Lower lobe of right lung (tissue), 2 donors: ENCODE measurements at regions not wholly inside any gene's neighbourhood (a gene's known extent, or its start where the extent isn't known, plus 50 kb on each side); places are given as distances from the start of the nearest gene placed in this dataset.

Source experiments
- ATAC-seq, 2 donors: fragments of 200-7000 bp; cut with Tn5 transposase; one replicate each; pipeline ENCODE4 v1.9.1; 2020 to 2022; ENCODE audit warnings: mild to moderate bottlenecking in 2 of 2, moderate library complexity in 2 of 2
- DNase-seq: peaks from one replicate; pipeline ENCODE4 v3.0.0-alpha.2; 2020
- H3K27ac ChIP-seq: fragments of 200-600 bp; one replicate; pipeline ENCODE4 v1.8.0; 2022
- H3K27me3 ChIP-seq: fragments of 200-600 bp; one replicate; pipeline ENCODE4 v1.8.0; 2022; ENCODE audit warnings: low read depth
- H3K36me3 ChIP-seq: fragments of 200-600 bp; one replicate; pipeline ENCODE4 v1.8.0; 2022; ENCODE audit warnings: mild to moderate bottlenecking
- H3K4me1 ChIP-seq: fragments of 200-600 bp; one replicate; pipeline ENCODE4 v1.8.0; 2022
- H3K4me3 ChIP-seq: fragments of 200-600 bp; one replicate; pipeline ENCODE4 v1.8.0; 2022; ENCODE audit warnings: mild to moderate bottlenecking
- H3K9me3 ChIP-seq: fragments of 200-600 bp; one replicate; pipeline ENCODE4 v1.8.0; 2022
- intact Hi-C: fragments of 100-400 bp; cut with DNase I; formaldehyde crosslinking; loops from one replicate; pipeline ENCODE4 v1.11.0; 2022
- TF ChIP-seq, protein P1 (sequence below): fragments of 200-600 bp; IDR thresholded peaks from one replicate; pipeline ENCODE4 v1.8.0; 2022; ENCODE audit warnings: antibody characterized with exemption, mild to moderate bottlenecking
- donor health status: DM: no; HTN: yes; CAD: no; lungs with severe emphysema.

DNA sequence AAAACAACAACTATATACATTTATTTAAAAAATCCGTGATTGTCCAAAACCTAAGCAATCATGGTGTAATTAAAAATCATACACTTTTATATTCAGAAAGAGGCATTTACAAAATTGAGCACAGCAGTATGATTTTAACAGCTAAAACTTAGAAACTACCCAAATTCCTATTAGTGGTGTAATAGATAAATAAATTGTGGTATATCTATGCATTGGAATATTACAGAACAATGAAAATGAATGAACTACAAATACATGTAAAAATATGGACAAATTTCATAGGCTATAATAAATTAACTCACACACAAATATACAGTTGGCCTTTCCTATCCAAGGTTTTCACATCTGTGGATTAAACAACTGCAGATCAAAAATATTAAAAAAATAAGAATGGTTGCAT is 700.5 kb upstream of the ARPP21 start:
- Histone ChIP-seq H3K4me1 (no peaks in the 10 kb centered on the region), H3K36me3 (no peaks in the 10 kb centered on the region), H3K4me3 (no peak overlapping the region), H3K9me3 (peaks cover 4% of the 10 kb centered on the region), H3K27ac (no peak overlapping the region), H3K27me3 (no peaks in the 10 kb centered on the region)
- ATAC-seq = no peak
- intact Hi-C loops = no loop called here
- DNase-seq = no peak
- TF ChIP-seq, protein P1, sequence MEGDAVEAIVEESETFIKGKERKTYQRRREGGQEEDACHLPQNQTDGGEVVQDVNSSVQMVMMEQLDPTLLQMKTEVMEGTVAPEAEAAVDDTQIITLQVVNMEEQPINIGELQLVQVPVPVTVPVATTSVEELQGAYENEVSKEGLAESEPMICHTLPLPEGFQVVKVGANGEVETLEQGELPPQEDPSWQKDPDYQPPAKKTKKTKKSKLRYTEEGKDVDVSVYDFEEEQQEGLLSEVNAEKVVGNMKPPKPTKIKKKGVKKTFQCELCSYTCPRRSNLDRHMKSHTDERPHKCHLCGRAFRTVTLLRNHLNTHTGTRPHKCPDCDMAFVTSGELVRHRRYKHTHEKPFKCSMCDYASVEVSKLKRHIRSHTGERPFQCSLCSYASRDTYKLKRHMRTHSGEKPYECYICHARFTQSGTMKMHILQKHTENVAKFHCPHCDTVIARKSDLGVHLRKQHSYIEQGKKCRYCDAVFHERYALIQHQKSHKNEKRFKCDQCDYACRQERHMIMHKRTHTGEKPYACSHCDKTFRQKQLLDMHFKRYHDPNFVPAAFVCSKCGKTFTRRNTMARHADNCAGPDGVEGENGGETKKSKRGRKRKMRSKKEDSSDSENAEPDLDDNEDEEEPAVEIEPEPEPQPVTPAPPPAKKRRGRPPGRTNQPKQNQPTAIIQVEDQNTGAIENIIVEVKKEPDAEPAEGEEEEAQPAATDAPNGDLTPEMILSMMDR = no peak

DNA sequence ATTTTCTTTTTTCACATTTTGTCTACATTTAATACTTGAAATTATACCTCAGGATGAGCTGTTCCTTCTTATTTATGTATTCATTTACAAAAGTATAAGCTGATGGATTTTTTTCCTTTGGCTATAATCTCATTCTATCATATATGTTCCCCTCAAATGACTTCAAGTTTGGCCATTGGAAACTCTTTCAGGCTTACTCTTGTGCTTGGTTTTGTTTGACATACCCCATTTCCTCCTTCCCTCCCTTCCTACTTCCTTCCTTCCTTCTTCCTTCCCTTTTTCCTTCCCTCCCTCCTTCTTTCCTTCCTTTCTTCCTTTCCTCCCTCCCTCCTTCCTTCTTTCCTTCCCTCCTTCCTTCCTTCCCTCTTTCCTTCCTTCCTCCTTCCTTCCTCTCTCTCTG is 697.1 kb upstream of the ARPP21 start:
- intact Hi-C loops = no loop called here
- Histone ChIP-seq H3K27me3 (no peaks in the 10 kb centered on the region), H3K36me3 (no peaks in the 10 kb centered on the region), H3K9me3 (peaks cover 4% of the 10 kb centered on the region), H3K4me1 (no peaks in the 10 kb centered on the region), H3K4me3 (no peak overlapping the region), H3K27ac (no peak overlapping the region)
- no peak for ATAC-seq
- TF ChIP-seq, protein P1 = no peak
- no peak for DNase-seq

DNA sequence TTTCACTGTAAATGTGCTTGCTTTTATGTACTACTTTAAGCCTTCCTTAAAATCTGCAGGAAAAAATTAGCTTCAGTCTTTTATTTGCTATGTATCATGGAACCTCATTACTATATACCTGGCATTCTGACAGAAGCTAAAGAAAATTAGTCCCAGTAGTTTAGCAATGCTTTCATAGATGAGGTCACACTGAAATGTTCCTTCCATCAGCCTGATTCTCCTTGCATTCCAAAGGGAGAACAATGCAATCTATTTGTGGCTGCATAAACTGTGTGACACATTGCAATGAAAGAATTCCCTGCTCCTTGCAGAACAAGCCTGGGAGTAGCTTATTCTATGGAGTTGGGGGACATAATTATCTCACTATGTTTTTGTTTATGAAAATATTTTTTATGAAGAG is 691.5 kb upstream of the ARPP21 start:
- no peaks in the 10 kb centered on the region for H3K27me3 ChIP-seq
- no peaks in the 10 kb centered on the region for H3K36me3 ChIP-seq
- no peaks in the 10 kb centered on the region for H3K9me3 ChIP-seq
- no peak for DNase-seq
- no peak overlapping the region for H3K27ac ChIP-seq
- ATAC-seq = no peak
- intact Hi-C loops = no loop called here
- no peaks in the 10 kb centered on the region for H3K4me1 ChIP-seq
- TF ChIP-seq, protein P1 = no peak
- H3K4me3 ChIP-seq = no peak overlapping the region

DNA sequence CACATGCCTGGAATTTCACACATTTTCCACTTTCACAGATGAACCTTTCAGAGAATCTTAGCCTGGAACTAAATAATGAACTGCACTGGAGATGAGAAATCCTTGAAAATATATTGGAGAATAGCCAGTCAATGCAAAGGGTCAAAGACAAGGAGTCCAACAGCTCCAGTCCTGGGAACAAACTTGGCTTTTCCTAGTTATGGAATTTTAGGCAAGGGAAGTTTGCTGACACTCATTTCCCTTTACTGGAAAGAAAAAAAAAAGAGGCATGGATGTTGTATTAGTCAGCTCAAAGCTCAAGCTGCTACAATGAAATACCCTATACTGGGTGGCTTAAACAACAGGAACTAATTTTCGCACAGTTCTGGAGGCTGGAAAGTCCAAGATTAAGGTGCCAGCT is 690.8 kb upstream of the ARPP21 start:
- no peaks in the 10 kb centered on the region for H3K4me1 ChIP-seq
- H3K27me3 ChIP-seq = no peaks in the 10 kb centered on the region
- intact Hi-C loops = no loop called here
- H3K4me3 ChIP-seq = no peak overlapping the region
- H3K9me3 ChIP-seq = no peaks in the 10 kb centered on the region
- ATAC-seq (no peak), DNase-seq (no peak)
- TF ChIP-seq, protein P1 = no peak
- no peak overlapping the region for H3K27ac ChIP-seq
- H3K36me3 ChIP-seq = no peaks in the 10 kb centered on the region

DNA sequence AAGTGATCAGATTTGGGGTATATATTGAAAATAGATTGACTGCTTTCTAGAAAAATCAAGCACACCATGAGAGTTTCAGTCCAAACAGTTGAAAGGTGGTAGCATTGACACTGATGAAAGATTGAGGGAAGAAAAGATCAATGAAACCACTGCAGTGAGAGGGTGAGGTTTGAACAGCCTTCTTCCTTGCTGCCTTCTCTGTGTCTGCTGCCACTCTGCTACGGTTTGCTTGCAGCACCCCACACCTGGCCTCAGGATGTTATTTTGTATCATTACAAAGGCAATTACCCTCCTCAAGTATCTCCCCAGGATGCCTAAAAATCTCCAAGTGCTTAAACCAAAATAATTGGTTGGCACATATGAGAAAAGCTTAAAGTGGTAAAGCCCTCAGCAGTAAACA is 683.6 kb upstream of the ARPP21 start:
- no peaks in the 10 kb centered on the region for H3K9me3 ChIP-seq
- intact Hi-C loops = no loop called here
- no peaks in the 10 kb centered on the region for H3K4me1 ChIP-seq
- ATAC-seq (no peak), DNase-seq (no peak)
- no peak overlapping the region for H3K4me3 ChIP-seq
- H3K27ac ChIP-seq = no peak overlapping the region
- no peaks in the 10 kb centered on the region for H3K36me3 ChIP-seq
- no peaks in the 10 kb centered on the region for H3K27me3 ChIP-seq
- TF ChIP-seq, protein P1 = no peak

DNA sequence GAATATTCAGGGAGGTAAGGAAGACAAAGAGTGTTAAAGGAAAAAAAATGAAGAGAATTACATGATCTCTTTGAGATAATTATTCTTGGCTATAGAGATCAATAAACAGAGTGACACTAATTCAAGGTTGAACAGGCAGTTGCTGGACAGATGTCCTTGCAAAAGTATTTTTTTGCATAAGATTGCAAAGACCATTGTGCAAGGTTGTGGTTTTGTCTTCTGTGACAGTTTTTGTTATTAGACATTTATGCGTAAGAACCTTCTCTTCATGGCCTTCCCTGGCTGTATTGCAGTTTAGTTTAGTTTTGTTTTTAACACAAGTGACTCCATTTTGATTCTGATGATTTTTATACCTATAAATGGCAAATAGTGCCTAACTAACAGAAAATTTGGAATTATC is 682.8 kb upstream of the ARPP21 start:
- Histone ChIP-seq H3K4me3 (no peak overlapping the region), H3K27ac (no peak overlapping the region), H3K9me3 (no peaks in the 10 kb centered on the region), H3K36me3 (no peaks in the 10 kb centered on the region), H3K4me1 (no peaks in the 10 kb centered on the region), H3K27me3 (no peaks in the 10 kb centered on the region)
- TF ChIP-seq, protein P1 = no peak
- DNase-seq (no peak), ATAC-seq (no peak)
- intact Hi-C loops = no loop called here
